Spleen (tissue), 7 donors: ENCODE measurements at regions not wholly inside any gene's neighbourhood (a gene's known extent, or its start where the extent isn't known, plus 50 kb on each side); places are given as distances from the start of the nearest gene placed in this dataset.

Experiments
- POLR2A ChIP-seq, 3 donors: fragments of 450-650 bp; IDR thresholded peaks; one replicate each; pipeline ENCODE4 v1.5.1; 2017; ENCODE audit warnings: antibody characterized with exemption in 3 of 3, mild to moderate bottlenecking in 1 of 3
- POLR2AphosphoS5 ChIP-seq, 3 donors: sonication (generic); formaldehyde crosslinking; IDR thresholded peaks; one replicate each; pipeline ENCODE4 v1.5.1; 2017; ENCODE audit warnings: antibody characterized with exemption in 3 of 3
- TF ChIP-seq, protein P1 (sequence below), 11 experiments: fragments of 200-600 bp in 7 of 11; fragments of 450-650 bp in 4 of 11; sonication (generic) in 4 of 11; IDR thresholded peaks in 8 of 11; conservative IDR thresholded peaks in 3 of 11; 1 replicate in 7 of 11; 2 replicates in 4 of 11; pipeline versions ENCODE4 v1.4.0 to v1.8.0; 2016 to 2021; ENCODE audit warnings: antibody characterized with exemption in 11 of 11, inconsistent platforms in 4 of 11, mild to moderate bottlenecking in 1 of 11
- donor health status: DM: no; HTN: no; CAD: no; lungs with moderate emphysema.
- donor health status: DM: no; HTN: no; CAD: no.
- donor health status: DM: no; HTN: no; CAD: no.

DNA sequence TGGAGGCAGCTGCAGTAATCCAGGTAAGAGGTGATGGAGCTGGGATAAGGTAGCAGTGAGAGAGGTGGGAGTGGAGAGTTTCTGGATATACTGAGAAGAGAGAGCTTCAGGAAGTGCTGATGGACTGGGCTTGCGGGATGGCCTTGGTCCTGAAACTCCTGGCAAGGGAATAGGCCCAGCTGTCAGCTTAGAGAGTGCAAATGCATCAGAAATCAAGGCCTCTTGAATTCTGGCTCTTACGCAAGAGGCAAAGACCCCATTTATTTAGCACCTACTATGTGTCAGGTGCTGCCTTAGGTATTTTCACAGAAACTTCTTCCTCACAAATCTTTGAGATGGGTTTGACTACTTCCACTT, 227.2 kb upstream of the MAP3K1 start:
- TF ChIP-seq, protein P1, sequence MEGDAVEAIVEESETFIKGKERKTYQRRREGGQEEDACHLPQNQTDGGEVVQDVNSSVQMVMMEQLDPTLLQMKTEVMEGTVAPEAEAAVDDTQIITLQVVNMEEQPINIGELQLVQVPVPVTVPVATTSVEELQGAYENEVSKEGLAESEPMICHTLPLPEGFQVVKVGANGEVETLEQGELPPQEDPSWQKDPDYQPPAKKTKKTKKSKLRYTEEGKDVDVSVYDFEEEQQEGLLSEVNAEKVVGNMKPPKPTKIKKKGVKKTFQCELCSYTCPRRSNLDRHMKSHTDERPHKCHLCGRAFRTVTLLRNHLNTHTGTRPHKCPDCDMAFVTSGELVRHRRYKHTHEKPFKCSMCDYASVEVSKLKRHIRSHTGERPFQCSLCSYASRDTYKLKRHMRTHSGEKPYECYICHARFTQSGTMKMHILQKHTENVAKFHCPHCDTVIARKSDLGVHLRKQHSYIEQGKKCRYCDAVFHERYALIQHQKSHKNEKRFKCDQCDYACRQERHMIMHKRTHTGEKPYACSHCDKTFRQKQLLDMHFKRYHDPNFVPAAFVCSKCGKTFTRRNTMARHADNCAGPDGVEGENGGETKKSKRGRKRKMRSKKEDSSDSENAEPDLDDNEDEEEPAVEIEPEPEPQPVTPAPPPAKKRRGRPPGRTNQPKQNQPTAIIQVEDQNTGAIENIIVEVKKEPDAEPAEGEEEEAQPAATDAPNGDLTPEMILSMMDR (IDR thresholded peaks at IDR 0.05 in 8 of 11, conservative IDR thresholded peaks at IDR 0.05 in 3 of 11), result no peak
- no peak for TF ChIP-seq POLR2AphosphoS5 (IDR thresholded peaks at IDR 0.05)
- no peak for TF ChIP-seq POLR2A (IDR thresholded peaks at IDR 0.05)
